ENCODE measurements at regions not wholly inside any gene's neighbourhood (a gene's known extent, or its start where the extent isn't known, plus 50 kb on each side); places are given as distances from the start of the nearest gene placed in this dataset.
A peak's percentile ranks its signal among the peaks of the same experiment; 100 is the strongest.

DNA sequence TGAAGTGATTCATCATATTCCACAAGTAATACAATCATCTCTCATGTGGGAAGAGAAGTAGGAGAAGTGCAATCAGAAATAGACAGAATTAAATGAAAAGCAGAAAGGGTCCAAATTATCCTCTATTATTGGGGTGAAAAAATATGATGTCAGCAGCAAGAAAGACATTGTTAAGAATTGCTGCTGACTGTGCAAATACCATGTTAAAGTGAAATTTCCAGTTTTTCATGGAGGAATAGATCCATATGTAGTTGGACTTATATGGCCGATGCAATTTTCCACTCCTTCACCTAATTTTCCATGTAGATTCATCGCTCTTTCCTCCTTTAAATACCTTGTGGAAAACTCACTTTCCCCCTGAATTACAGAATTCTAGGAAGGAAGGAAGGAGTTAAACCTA, 819.8 kb downstream of the GATA3 start:
- no peak for DNase-seq (ENCODE audit: low read depth)

DNA sequence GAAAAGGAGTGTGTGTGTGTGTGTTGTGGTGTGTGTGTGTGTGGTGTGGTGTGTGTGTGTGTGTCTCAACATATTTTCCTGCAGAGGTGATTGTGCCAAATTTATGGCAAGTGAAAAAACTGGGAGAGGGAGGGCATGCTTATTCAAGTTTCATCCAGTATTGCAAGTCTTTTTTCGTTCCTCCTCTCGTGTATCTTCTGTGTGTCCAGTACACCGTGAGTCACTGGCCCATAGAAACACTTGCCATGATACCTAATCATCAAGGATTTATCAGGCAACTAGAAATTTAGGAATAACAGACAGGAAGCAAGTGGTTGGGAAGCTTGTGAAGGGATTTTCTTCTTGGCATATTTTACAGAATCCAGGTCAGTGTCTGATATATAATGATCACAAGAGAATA, 820.5 kb downstream of the GATA3 start:
- DNase-seq (ENCODE audit: low read depth) = no peak

DNA sequence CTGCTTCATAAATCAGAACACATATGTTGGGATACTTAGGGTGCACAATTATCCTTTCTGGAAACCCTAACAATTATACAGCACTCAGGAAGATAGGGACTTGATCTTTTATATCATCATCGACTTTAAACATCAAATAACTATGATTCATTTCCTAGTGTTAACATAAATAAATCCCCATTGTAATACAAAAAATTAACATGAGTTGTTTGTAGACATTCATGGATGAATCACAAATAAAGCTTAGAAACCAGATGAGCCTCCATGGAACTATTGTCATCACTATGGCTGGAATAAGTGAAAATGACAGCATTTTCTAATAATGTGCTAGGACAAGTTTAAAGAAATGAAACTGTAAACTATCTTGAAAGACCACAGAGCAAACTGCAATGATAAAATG, 821.7 kb downstream of the GATA3 start:
- DNase-seq (ENCODE audit: low read depth) = no peak

DNA sequence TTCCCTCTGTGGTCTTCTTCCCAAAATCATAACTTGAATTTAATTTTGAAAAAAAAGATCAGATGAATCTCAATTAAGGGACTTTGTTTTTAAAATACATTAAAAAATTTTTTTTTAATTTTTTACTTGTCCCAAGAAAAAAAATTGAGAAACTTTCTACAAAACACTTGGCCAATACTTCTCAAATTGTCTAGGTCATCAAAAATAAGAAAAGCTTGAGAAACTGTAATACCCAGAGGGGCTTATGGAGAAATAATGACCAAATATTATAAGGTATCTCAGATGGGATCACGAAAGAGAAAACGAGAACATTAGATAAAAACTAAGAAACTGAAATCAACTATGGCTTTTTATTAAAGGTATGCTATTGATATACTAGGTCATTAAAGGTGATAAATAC, 835.0 kb downstream of the GATA3 start:
- DNase-seq (ENCODE audit: low read depth) = no peak

DNA sequence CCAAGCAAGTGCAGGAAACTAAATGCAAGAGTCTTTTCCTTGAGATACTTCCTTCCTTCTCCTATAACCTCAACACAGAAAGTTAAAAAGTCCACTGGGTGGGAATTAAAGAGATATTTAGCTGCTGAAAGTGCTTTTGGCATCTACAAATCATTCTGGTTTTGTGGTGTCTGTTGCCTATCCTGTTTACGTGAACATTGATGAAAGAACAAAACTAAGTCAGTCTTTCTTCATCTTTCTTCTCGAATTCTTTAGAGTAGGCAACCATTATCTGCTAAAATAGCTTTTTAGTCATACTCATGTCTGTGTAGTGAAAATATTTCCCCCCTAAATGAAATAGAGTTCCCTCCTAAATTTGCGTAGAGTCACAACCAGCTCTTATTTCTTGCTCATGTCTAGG, 838.6 kb downstream of the GATA3 start:
- DNase-seq (ENCODE audit: low read depth) = no peak

DNA sequence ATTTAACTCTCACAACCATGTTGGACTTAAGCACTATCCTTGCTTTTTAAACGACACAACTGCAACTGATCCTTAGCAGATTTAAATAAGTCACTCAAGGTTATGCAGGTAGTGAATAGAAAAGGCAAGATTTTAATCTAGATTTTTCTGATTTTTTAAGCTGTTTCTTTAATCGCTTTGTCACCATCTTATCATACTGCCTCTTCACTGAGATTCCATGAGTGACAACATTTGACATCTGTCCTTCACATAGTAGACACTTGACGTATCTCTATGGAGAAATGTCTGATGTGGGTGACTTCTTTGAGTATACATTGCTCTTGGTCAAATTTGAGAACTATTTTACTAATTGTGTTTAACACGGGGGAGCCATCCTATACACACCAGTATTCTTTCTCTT, 839.7 kb downstream of the GATA3 start:
- no peak for DNase-seq (ENCODE audit: low read depth)

DNA sequence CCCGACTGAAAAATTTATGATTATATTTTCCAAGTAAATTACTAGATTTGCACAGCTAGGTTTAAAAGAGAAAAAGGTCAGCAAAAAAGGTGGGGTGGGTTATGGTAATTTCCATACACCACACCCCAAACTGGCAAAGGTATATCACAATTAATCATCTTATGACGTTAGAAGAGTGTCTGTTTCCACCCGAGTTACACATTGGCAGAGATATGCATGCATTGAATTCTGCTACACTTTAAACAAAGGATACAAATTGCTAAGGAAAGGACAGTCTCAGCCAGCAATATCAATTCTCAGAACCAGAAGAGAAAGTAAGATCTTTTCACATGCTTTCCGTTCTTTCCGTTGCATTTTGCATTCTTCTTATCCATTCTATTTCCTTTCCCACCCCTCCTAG, 843.3 kb downstream of the GATA3 start:
- DNase-seq (ENCODE audit: low read depth) = no peak

DNA sequence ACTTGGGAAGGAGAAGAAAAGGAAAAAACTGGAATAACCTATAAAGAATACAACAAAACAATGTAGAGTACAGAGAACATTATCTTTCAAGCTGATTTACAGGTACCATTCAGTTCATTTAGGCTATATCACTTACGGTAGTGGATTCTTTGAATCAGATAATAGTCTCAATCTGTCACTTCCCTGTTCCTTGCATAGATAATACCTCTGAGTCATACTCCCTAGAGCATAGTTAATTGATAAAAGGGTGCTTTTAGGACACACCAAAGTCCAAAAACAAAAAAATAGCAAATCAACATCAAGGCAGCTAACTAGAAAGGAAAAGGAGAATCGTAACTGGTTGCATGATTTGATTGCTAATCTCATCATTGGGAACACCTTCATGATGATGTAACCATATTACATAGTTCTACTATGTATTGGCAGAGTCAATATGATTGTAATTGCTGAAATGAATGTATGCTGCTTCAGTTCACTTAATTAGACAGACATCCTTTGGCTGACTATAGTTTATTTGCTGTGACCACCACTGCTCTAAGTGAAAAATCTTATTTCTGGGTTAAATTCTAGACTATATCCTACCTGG, 844.4 kb downstream of the GATA3 start:
- no peak for DNase-seq (ENCODE audit: low read depth)

DNA sequence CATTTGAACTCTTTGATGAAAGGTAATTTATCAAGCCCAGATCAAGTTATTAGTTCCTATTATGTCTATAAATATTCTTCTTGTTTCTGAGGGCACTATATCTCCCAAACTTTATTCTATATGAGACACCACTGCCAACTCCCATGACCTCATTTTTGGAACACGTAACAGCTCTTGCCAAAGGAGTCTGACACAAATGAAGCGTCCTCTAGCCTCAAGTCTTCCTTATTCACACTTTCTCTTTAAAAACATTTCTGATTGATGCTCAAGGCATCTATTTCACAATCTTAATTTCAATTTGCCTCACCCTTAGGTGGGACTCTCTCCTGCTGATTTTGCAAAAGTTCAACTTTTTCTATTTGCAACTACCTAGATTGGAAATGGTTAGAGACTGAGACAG, 848.4 kb downstream of the GATA3 start:
- no peak for DNase-seq (ENCODE audit: low read depth)

DNA sequence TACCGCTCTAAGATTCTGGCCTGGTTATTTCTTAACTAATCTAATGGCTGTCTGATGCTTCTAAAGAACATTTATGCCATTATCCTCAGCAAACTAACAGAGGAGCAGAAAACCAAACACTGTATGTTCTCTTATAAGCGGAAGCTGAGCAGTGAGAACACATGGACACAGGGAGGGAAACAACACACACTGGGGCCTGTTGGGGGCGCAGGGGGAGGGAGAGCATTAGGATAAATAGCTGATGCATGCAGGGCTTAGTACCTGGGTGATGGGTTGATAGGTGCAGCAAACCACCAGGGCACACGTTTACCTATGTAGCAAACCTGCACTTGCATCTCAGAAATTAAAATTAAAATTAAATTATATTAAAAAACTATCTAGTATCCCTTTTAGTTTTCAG, 853.5 kb downstream of the GATA3 start:
- no peak for DNase-seq (ENCODE audit: low read depth)

DNA sequence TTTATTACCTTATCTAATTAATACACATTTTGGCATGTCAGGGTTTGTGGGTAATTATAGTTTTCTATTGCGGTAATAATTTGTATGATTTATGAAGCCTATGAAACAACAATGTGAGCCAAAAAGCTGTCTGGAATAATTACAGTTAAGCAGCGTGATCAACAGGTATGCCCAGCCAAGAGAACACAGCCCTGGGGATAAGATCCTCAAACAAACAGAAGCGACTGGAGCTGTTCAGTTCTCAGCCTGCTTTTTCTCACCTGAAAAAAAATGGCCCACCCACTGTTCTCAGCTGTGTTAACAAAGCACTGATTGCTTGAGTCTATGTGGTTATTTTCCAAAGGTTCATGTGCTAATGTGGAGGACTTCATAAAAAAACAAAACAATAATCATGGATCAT, 855.8 kb downstream of the GATA3 start:
- DNase-seq (ENCODE audit: low read depth) = no peak

DNA sequence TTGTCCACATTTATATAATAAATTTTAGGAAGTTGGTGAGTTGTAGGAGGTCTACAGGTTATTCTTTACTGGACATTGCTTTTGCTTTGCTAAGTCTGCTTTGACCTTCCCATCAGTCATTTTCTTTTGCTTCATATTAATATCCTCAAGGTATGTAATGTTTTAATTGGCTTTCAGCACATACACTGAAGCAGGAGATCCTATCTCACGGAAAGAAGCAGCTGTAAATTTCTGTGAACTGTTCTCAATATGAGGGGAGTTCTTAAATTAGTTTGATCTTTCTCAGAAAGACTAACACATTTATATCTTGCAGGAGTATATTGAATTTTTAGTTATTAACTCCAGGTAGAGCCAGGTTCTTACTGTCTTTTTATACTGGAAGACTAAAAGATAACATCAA, 856.5 kb downstream of the GATA3 start:
- no peak for DNase-seq (ENCODE audit: low read depth)

DNA sequence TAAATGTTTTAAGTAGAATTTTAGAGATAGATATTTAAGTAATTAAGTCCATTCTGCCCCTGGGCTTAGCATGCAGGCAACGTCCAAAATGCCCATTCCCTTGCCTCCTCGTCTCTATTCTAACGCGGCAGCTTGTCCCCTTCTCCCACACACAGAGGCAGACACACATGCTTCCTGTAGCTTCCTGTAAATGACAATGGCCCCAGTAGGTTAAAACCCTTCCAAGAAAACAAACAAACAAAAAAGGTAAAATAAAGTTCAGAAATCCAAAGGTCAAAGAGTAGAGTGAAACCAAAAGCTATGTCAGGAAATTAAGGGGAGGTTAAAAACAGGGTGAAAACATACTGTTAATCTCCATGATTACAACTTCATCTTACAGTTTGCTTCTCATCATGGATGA, 857.6 kb downstream of the GATA3 start:
- no peak for DNase-seq (ENCODE audit: low read depth)

DNA sequence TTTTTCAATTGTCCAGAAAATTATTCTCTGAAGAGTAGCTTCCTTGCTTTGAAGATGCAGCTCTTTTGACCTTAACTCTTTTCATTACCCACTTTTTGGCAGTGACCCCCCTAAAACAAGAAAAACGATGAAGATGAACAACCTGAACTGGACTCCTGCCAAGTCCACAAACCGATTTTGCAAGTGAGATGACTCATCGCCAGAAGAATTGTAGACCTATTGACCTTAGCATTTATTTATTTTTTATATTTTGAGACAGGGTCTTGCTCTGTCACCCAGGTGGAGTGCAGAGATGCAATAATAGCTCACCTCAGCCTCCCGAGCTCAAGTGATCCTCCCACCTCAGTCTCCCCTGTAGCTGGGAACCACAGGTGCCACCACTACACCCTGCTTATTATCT, 859.2 kb downstream of the GATA3 start:
- no peak for DNase-seq (ENCODE audit: low read depth)

DNA sequence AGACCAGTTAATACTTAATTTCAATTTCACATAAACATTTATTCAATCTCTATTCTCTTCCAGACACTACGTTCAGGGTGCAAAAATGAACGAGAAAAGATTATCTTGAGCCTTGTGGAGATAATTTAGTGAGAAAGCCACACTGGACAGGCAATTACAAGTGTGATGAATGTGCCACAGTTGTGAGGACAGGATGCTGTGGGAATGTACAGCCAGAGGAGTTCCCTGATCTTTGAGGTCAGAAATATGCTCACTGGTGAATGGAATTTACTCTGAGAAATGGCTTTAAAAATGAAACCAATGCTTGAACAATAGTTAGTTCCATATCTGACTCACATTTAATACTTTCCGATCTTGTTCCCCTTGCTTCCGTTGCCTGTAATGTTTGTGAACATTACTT, 864.8 kb downstream of the GATA3 start:
- DNase-seq (ENCODE audit: low read depth) = no peak

DNA sequence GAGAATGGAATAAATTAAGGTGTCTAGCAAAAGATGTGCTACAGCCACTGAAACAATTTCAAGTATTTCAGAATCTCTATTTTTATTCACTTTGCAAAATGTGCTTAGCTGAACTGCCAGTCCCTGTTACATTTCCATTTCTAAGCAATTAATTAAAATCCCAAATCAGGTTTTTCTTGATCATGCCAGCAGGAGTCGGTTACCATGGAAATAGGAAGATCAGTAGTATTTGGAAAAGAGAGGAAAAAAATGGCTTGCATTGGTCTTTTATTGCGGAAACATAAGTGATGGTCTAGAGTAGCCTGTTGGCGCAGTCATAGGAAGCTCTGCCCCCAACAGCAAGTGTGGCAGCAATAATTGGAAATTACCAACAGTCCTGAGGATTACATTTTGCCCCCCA, 867.1 kb downstream of the GATA3 start:
- no peak for DNase-seq (ENCODE audit: low read depth)

DNA sequence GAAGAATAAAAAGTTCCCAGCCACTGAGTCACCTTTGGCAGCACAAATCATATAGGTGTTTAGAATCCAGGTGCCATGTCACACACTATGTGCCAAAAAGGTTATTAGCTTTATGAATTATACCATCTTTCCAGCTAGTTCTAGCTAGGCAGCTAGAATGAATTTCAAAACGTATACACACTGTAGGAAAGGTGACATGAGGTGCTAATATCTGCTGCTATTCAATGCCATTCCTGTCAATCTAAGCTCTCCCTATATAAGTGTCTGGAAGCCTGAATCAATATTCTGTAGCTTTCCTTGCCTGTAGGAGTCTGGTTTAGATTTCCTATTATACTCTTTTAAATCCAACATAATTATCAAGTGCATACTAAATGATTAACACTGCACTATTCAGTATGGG, 868.6 kb downstream of the GATA3 start:
- no peak for DNase-seq (ENCODE audit: low read depth)

DNA sequence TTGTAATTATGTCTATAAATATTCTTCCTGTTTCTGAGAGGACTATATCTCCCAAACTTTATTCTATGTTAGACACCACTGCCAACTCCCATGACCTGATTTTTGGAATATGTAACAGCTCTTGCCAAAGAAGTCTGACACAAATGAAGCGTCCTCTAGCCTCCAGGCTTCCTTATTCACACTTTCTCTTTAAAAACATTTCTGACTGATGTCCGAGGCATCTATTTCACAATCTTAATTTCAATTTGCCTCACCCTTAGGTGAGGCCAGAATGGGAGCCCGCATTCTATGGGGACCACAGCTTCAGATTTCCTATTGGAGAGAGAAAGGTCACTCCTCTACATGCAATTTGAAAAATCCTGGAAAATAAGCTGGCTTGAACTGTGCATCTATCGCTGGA, 873.2 kb downstream of the GATA3 start:
- no peak for DNase-seq (ENCODE audit: low read depth)

DNA sequence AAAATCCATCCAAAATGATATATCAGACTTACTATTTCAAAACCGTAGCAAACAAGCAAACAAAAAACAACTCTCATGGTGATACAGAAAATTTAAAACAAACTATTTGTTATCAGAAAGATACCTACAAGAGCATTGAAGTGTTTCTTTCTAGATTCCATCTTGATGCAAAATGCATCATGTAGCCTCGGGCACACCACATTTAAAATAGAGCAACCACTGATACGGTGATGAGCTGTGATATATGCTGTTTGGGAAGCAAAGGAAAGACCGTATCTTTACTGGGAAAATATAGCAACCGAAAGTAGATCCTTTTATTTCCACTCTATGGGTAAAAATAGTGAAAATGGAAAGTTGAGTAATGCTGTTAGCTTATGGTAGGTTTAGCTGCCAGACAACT, 892.0 kb downstream of the GATA3 start:
- no peak for DNase-seq (ENCODE audit: low read depth)

DNA sequence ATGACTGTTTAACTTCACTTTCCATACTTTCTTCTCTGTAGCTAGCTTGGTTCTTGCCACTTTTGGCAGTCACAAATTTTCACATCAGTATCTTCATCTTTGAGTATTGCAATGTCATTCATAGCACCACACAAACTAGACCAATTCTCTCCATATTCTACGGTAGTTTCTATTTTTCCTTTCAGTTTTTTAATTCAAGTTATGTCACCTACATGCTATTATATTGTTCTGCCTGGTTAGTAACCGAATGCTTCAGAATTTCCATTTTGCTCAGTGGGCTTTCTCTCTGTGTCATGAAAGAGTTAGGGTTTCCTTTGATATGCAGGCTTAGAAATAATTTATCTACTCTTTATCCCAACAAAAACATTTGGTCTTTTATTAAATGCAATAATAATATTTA, 896.5 kb downstream of the GATA3 start:
- DNase-seq (ENCODE audit: low read depth) = no peak

DNA sequence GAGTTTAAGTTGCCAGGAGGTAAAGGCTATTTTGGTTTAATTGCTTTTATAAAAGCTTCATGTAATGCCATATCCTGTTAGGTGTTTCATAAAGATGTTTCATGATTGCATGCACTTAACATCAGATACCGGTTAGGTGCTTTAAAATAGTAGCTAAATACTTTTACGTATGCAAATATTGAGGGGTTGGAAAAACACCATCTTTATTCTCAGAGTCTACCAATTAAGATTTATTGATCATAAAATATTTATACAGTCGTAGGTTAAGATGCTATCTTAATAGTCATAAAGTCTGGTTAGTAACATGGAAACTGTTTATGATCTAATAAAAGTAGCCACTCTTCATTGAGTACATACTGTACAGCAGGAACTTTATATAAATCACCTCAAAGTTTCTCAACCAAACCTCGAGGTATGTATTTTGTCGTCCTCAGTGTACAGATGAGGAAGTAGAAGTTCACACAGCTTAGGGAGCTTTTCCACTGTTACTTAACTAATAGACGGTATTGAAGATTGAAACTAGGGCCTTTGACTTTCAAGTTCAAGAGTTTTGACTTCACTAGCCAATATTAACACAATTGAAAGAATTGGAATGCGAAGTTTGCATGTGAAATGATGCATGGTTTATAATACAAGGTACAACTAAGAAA, 897.1 kb downstream of the GATA3 start:
- no peak for DNase-seq (ENCODE audit: low read depth)

DNA sequence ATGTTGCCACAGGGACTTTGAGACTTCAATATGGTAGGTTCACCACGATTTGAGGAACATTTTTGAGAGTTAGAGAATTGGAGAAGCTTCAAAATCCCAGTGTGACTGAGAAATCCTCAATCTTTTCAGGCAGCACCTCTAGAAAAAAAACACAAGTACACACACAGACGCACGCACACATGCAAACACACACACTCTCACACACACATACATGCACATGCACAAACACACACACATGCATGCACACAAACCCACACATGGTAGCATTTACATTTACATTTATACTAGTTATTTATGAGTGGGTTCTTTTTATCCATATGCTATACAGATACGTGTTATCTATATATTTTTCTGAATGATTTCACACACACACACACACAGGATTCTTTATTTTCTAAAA, 901.9 kb downstream of the GATA3 start:
- DNase-seq (ENCODE audit: low read depth) = no peak

DNA sequence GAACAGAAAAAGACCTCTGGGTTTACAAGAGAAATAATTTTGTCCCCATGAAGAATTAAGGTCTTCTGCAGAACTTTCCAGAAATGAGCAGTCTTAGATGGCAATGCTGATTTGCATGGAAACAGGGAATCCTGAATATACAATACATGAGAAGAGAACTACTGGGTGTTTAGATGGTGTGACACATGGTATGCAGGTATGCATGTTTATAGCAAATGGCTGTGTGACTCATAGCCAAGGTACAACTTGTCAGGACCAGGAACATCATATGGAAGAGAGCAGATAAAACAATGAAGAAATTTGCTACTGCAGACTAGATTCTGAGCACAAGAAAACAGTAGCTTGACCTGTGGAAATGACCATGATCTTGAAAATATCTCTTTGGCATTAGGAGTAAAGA, 907.8 kb downstream of the GATA3 start:
- no peak for DNase-seq (ENCODE audit: low read depth)

DNA sequence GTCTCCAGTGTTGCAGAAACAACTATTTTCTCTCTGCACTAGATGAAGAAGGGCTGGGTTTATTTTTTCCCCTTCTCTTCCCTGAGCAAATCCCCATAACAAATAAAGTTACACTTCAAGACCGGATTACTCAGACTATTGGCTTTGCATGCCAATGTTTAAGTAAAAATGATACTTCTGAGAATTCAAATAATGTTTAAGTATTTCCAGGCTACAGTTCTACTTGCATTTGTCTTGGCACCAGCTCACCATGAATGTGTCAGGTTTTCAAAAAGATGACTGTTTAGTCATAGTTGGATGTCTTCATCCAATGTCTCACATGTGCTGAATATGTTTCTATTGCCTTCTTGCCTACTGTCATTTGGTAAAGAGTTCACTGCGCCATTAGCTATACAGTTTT, 912.6 kb downstream of the GATA3 start:
- DNase-seq (ENCODE audit: low read depth) = peak; percentile 17
